H1 (cell line): ENCODE measurements at regions not wholly inside any gene's neighbourhood (a gene's known extent, or its start where the extent isn't known, plus 50 kb on each side); places are given as distances from the start of the nearest gene placed in this dataset.

Experiments
- CTCF ChIA-PET: fragments of 300-600 bp; sonication (Branson Sonifier 250); formaldehyde crosslinking; loops from one replicate; lab custom pipeline; 2021; ENCODE audit not compliant: partially characterized antibody; lab: Charles Lee
- POLR2A ChIA-PET: fragments of 300-600 bp; sonication (Branson Sonifier 250); formaldehyde crosslinking; loops from one replicate; lab custom pipeline; 2021; ENCODE audit warnings: inconsistent platforms; ENCODE audit not compliant: partially characterized antibody; lab: Charles Lee
- DNase-seq, 2 experiments: peaks; one replicate each; pipeline versions ENCODE4 v3.0.0 to v3.0.0-alpha.2; 2010 to 2022; ENCODE audit warnings: low spot score in 2 of 2, low read depth in 1 of 2, mixed read lengths in 1 of 2
- FAIRE-seq: peaks from 2 replicates; lab custom pipeline; 2011; peaks lifted over from hg19 to GRCh38; lab: Jason Lieb, UNC
- H2AFZ ChIP-seq: 2 replicates; pipeline ENCODE4 v1.8.1; 2012; ENCODE audit warnings: low read length, inconsistent platforms
- H2AK5ac ChIP-seq: 2 replicates; pipeline ENCODE4 v1.6.1; 2013; ENCODE audit warnings: low read depth, low read length
- H2BK120ac ChIP-seq: replicated peaks from 2 replicates; pipeline ENCODE3; 2013; ENCODE audit warnings: low read depth, low read length, inconsistent platforms
- H2BK12ac ChIP-seq: 2 replicates; pipeline ENCODE4 v1.6.1; 2013; ENCODE audit warnings: low read depth, low read length
- H2BK15ac ChIP-seq: 2 replicates; pipeline ENCODE4 v1.6.1; 2013; ENCODE audit warnings: low read length
- H2BK20ac ChIP-seq: 2 replicates; pipeline ENCODE4 v1.6.1; 2013; ENCODE audit warnings: low read length
- H2BK5ac ChIP-seq: 2 replicates; pipeline ENCODE4 v1.6.1; 2013; ENCODE audit warnings: low read depth, low read length
- H3K14ac ChIP-seq: 2 replicates; pipeline ENCODE4 v1.6.1; 2013; ENCODE audit warnings: inconsistent platforms; ENCODE audit not compliant: insufficient read length
- H3K18ac ChIP-seq: 2 replicates; pipeline ENCODE4 v1.6.1; 2013; ENCODE audit warnings: low read length; ENCODE audit errors: extremely low read depth
- H3K23ac ChIP-seq: 2 replicates; pipeline ENCODE4 v1.6.1; 2013; ENCODE audit warnings: inconsistent platforms; ENCODE audit not compliant: insufficient read length
- H3K23me2 ChIP-seq: 2 replicates; pipeline ENCODE4 v1.6.1; 2013; ENCODE audit warnings: low read depth, low read length
- H3K27ac ChIP-seq: 2 replicates; pipeline ENCODE4 v1.6.1; 2011; ENCODE audit warnings: low read depth, low read length, inconsistent platforms
- H3K27me3 ChIP-seq, 4 experiments: replicated peaks in 1 of 4; 1 replicate in 1 of 4; 2 replicates in 3 of 4; pipeline versions ENCODE4 v1.6.1 to v1.8.1; 2011 to 2013; ENCODE audit warnings: low read length in 3 of 4, mild to moderate bottlenecking in 3 of 4, inconsistent platforms in 2 of 4, mixed read lengths in 2 of 4, moderate library complexity in 1 of 4; ENCODE audit not compliant: control insufficient read depth in 3 of 4, insufficient read depth in 3 of 4; ENCODE audit errors: extremely low read depth in 1 of 4
- H3K36me3 ChIP-seq, 4 experiments: 2 replicates each; pipeline versions ENCODE4 v1.6.1 to v1.8.1; 2011 to 2013; ENCODE audit warnings: mild to moderate bottlenecking in 4 of 4, low read length in 3 of 4, moderate library complexity in 2 of 4, control low read depth in 1 of 4, inconsistent platforms in 1 of 4; ENCODE audit not compliant: insufficient read depth in 4 of 4, control insufficient read depth in 2 of 4
- H3K4ac ChIP-seq: replicated peaks from 2 replicates; pipeline ENCODE3; 2013; ENCODE audit warnings: low read length, low read depth, mixed read lengths, inconsistent platforms; ENCODE audit not compliant: insufficient read length
- H3K4me1 ChIP-seq, 4 experiments: replicated peaks in 1 of 4; 1 replicate in 1 of 4; 2 replicates in 3 of 4; pipeline versions ENCODE4 v1.6.1 to v1.8.1; 2011 to 2013; ENCODE audit warnings: low read length in 3 of 4, inconsistent platforms in 2 of 4, mixed read lengths in 1 of 4; ENCODE audit not compliant: insufficient read depth in 4 of 4, control insufficient read depth in 3 of 4
- H3K4me2 ChIP-seq, 2 experiments: 2 replicates each; pipeline versions ENCODE4 v1.6.1 to v1.8.1; 2011 to 2013; ENCODE audit warnings: low read depth in 2 of 2, low read length in 2 of 2, control low read depth in 1 of 2, inconsistent platforms in 1 of 2, mild to moderate bottlenecking in 1 of 2; ENCODE audit not compliant: insufficient read depth in 1 of 2
- H3K4me3 ChIP-seq, 4 experiments: fragments of 200-600, 300-600 bp in 1 of 4; sonication (generic), shearing (Covaris generic), sonication (Bioruptor Twin) in 1 of 4; 2 replicates each; pipeline versions ENCODE4 v1.5.1 to v1.8.1; 2011 to 2016; ENCODE audit warnings: low read length in 4 of 4, low read depth in 3 of 4, control low read depth in 2 of 4, inconsistent platforms in 2 of 4, mild to moderate bottlenecking in 2 of 4, mixed read lengths in 1 of 4, moderate library complexity in 1 of 4; ENCODE audit not compliant: insufficient read depth in 2 of 4; ENCODE audit errors: extremely low read depth in 1 of 4
- H3K56ac ChIP-seq: replicated peaks from 2 replicates; pipeline ENCODE3; 2013; ENCODE audit warnings: low read depth, mild to moderate bottlenecking, mixed read lengths, low read length, inconsistent platforms; ENCODE audit not compliant: insufficient read length
- H3K79me1 ChIP-seq: 2 replicates; pipeline ENCODE4 v1.6.1; 2013; ENCODE audit warnings: low read depth, low read length, control low read depth
- H3K79me2 ChIP-seq, 2 experiments: 2 replicates each; pipeline versions ENCODE4 v1.6.1 to v1.8.1; 2012 to 2013; ENCODE audit warnings: low read length in 2 of 2, mild to moderate bottlenecking in 2 of 2, inconsistent platforms in 1 of 2; ENCODE audit not compliant: insufficient read depth in 2 of 2, control insufficient read depth in 1 of 2
- H3K9ac ChIP-seq, 4 experiments: replicated peaks in 1 of 4; 1 replicate in 1 of 4; 2 replicates in 3 of 4; pipeline versions ENCODE4 v1.6.1 to v1.8.1; 2011 to 2013; ENCODE audit warnings: low read depth in 3 of 4, low read length in 3 of 4, control low read depth in 2 of 4, mild to moderate bottlenecking in 2 of 4, moderate library complexity in 2 of 4, inconsistent platforms in 1 of 4; ENCODE audit errors: extremely low read depth in 1 of 4
- H3K9me3 ChIP-seq, 2 experiments: 2 replicates each; pipeline versions ENCODE4 v1.6.1 to v1.8.1; 2012 to 2013; ENCODE audit warnings: mild to moderate bottlenecking in 2 of 2, moderate library complexity in 2 of 2, control low read depth in 1 of 2, inconsistent platforms in 1 of 2, low read depth in 1 of 2, low read length in 1 of 2, mixed read lengths in 1 of 2; ENCODE audit not compliant: insufficient read depth in 2 of 2
- H4K20me1 ChIP-seq, 2 experiments: replicated peaks in 1 of 2; 2 replicates each; pipeline versions ENCODE3 to v1.8.1; 2011 to 2013; ENCODE audit warnings: inconsistent platforms in 2 of 2, low read length in 2 of 2, mild to moderate bottlenecking in 1 of 2; ENCODE audit not compliant: insufficient read depth in 2 of 2, control insufficient read depth in 1 of 2
- H4K5ac ChIP-seq: 2 replicates; pipeline ENCODE4 v1.6.1; 2013; ENCODE audit warnings: low read length, low read depth, mixed read lengths, inconsistent platforms; ENCODE audit not compliant: insufficient read length
- H4K8ac ChIP-seq: 2 replicates; pipeline ENCODE4 v1.8.0; 2013; ENCODE audit warnings: mild to moderate bottlenecking, moderate library complexity, low read length, inconsistent platforms; ENCODE audit not compliant: insufficient read depth; ENCODE audit errors: extremely low read depth
- H4K91ac ChIP-seq: replicated peaks from 2 replicates; pipeline ENCODE3; 2013; ENCODE audit warnings: low read length, mixed read lengths, inconsistent platforms; ENCODE audit not compliant: insufficient read length
- CBX8 ChIP-seq: fragments of 300-800, 300-1000 bp; sonication (generic); IDR thresholded peaks from 2 replicates; pipeline ENCODE4 v1.7.1; 2016; ENCODE audit warnings: low read depth, low read length, borderline replicate concordance
- CTBP2 ChIP-seq: IDR thresholded peaks from 2 replicates; pipeline ENCODE4 v1.7.0; 2011; ENCODE audit warnings: borderline replicate concordance, mild to moderate bottlenecking, moderate library complexity, mixed read lengths, low read length; ENCODE audit not compliant: insufficient read depth, insufficient read length
- EZH2 ChIP-seq: fragments of 200-600 bp; sonication (generic); IDR thresholded peaks from 2 replicates; pipeline ENCODE4 v1.7.1; 2012; ENCODE audit warnings: low read depth, mild to moderate bottlenecking, moderate library complexity, low read length, inconsistent platforms; ENCODE audit not compliant: severe bottlenecking
- FOSL1 ChIP-seq: IDR thresholded peaks from 2 replicates; pipeline ENCODE4 v1.6.1; 2011; ENCODE audit warnings: mild to moderate bottlenecking, low read depth, low read length, moderate library complexity; ENCODE audit not compliant: insufficient read depth
- HDAC2 ChIP-seq, 2 experiments: fragments of 300-600 bp in 1 of 2; sonication (generic) in 1 of 2; IDR thresholded peaks; 2 replicates each; pipeline ENCODE4 v1.6.1; 2011 to 2012; ENCODE audit warnings: low read depth in 2 of 2, low read length in 2 of 2, mild to moderate bottlenecking in 2 of 2, moderate library complexity in 2 of 2, borderline replicate concordance in 1 of 2, inconsistent platforms in 1 of 2
- KDM1A ChIP-seq: fragments of 200-600, 300-600 bp; sonication (generic); IDR thresholded peaks from 2 replicates; pipeline ENCODE4 v1.7.1; 2016; ENCODE audit warnings: mild to moderate bottlenecking, low read length, borderline replicate concordance
- POLR2A ChIP-seq, 2 experiments: IDR thresholded peaks; 1 replicate in 1 of 2; 2 replicates in 1 of 2; pipeline ENCODE4 v1.6.1; 2011; ENCODE audit warnings: low read depth in 2 of 2, low read length in 2 of 2, mild to moderate bottlenecking in 2 of 2; ENCODE audit errors: control extremely low read depth in 1 of 2
- RFX5 ChIP-seq: IDR thresholded peaks from 2 replicates; pipeline ENCODE4 v1.6.1; 2011; ENCODE audit warnings: low read depth, low read length, improper control_type of control experiment, borderline replicate concordance
- RXRA ChIP-seq: IDR thresholded peaks from 2 replicates; pipeline ENCODE4 v1.6.1; 2011; ENCODE audit warnings: low read depth, mild to moderate bottlenecking, low read length, moderate library complexity; ENCODE audit not compliant: insufficient read depth
- SIX5 ChIP-seq: IDR thresholded peaks from 2 replicates; pipeline ENCODE4 v1.6.1; 2011; ENCODE audit warnings: mild to moderate bottlenecking, low read depth, low read length
- SP2 ChIP-seq: IDR thresholded peaks from 2 replicates; pipeline ENCODE4 v1.6.1; 2012; ENCODE audit warnings: mild to moderate bottlenecking, low read length, inconsistent platforms
- TAF1 ChIP-seq: IDR thresholded peaks from 2 replicates; pipeline ENCODE4 v1.6.1; 2011; ENCODE audit warnings: mild to moderate bottlenecking, low read depth, low read length
- WGBS, 2 experiments: shearing (Covaris generic) in 1 of 2; methylation state at CpG; one replicate each; pipeline versions ENCODE4 v1.1.6 to v1.1.7; 2013 to 2015; ENCODE audit warnings: low lambda C conversion rate in 2 of 2, mixed read lengths in 2 of 2, inconsistent platforms in 1 of 2, low coverage in 1 of 2, missing lambda C conversion rate in 1 of 2; ENCODE audit not compliant: insufficient replicate concordance in 2 of 2, insufficient coverage in 1 of 2, insufficient read length in 1 of 2; ENCODE audit errors: extremely low coverage in 1 of 2, missing lambda C conversion rate in 1 of 2; 5-methylcytosine and 5-hydroxymethylcytosine counted together
- TF ChIP-seq, protein P1 (sequence below): IDR thresholded peaks from 2 replicates; pipeline ENCODE4 v1.6.1; 2012; ENCODE audit warnings: inconsistent platforms

DNA sequence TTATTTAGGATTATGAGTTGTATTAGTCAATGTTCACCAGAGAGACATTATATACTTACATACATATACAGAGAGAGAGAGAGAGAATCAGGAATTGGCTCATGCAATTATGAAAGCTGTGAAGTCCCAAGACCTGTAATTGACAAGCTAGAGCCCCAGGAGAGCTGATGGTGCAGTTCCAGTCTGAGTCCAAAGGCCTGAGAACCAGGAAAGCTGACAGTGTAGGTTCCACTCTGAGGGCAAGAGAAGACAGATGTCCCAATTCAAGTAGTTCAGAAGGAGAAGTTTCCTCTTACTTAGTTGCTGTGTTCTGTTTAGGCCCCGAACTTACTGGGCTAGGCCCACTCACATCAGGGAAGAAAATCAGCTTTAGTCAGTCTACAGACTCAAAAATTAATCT lies 76.4 kb upstream of the FICD start:
- Histone ChIP-seq H3K27me3 (no peaks in the 10 kb centered on the region), H3K4me2 (no peak overlapping the region), H3K14ac (no peak overlapping the region), H3K9ac (no peak overlapping the region), H2BK20ac (peak overlapping the region; percentile 92; the same call in 1 of the 2 replicates), H2AFZ (peak overlapping the region; percentile 27; the same call in 1 of the 2 replicates), H4K5ac (no peak overlapping the region), H3K56ac (no peak overlapping the region), H2BK15ac (no peak overlapping the region), H3K9me3 (no peaks in the 10 kb centered on the region), H4K20me1 (no peaks in the 10 kb centered on the region), H3K79me1 (no peaks in the 10 kb centered on the region), H2BK12ac (peak overlapping the region; percentile 71; the same call in 1 of the 2 replicates), H2BK5ac (peak overlapping the region; percentile 49; the same call in 1 of the 2 replicates), H3K27ac (no peak overlapping the region), H3K23me2 (peaks cover 5% of the 10 kb centered on the region; the same call in 1 of the 2 replicates), H3K79me2 (no peaks in the 10 kb centered on the region), H2BK120ac (peak overlapping the region; percentile 29), H2AK5ac (no peak overlapping the region; the same call in 1 of the 2 replicates), H3K23ac (no peak overlapping the region), H4K91ac (peak overlapping the region; percentile 22), H3K4me1 (peaks cover 0 to 17% (median 15%) of the 10 kb centered on the region in 4 experiments; a peak in 5 of 7 replicates), H4K8ac (no peak overlapping the region), H3K4me3 (no peak overlapping the region), H3K36me3 (no peaks in the 10 kb centered on the region), H3K4ac (peak overlapping the region; percentile 61), H3K18ac (0 out of 2 replicates have a peak overlapping the region, but pooled peaks have one; percentile 28)
- DNase-seq (no peak), FAIRE-seq (no peak)
- CTCF ChIA-PET = interaction anchor here (0.7 to 1.0 kb wide), 2 partner anchors 19 to 131 kb away, joined by 3 read pairs; no protein-coding TSS in a partner anchor
- 85% methylated on average over 1 of the region's 1 CpG; no CpG with 5 or more reads in 1 of the 2 experiments for WGBS, 2 experiments
- POLR2A ChIA-PET = no interaction called here
- TF ChIP-seq EZH2 (no peak), KDM1A (no peak), CTBP2 (no peak), POLR2A (IDR thresholded peaks at IDR 0.05; ENCODE audit: control extremely low read depth in 1 of 2, low read depth in 2 of 2, low read length in 2 of 2) (no peak), RXRA (no peak), HDAC2 (IDR thresholded peaks at IDR 0.05; ENCODE audit: borderline replicate concordance in 1 of 2, low read depth in 2 of 2, low read length in 2 of 2) (no peak), SP2 (no peak), RFX5 (no peak), TAF1 (no peak), CBX8 (no peak), SIX5 (no peak), FOSL1 (no peak)
- TF ChIP-seq, protein P1, sequence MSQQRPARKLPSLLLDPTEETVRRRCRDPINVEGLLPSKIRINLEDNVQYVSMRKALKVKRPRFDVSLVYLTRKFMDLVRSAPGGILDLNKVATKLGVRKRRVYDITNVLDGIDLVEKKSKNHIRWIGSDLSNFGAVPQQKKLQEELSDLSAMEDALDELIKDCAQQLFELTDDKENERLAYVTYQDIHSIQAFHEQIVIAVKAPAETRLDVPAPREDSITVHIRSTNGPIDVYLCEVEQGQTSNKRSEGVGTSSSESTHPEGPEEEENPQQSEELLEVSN = no peak
